Gastroesophageal sphincter (tissue), 4 donors: ENCODE measurements at regions not wholly inside any gene's neighbourhood (a gene's known extent, or its start where the extent isn't known, plus 50 kb on each side); places are given as distances from the start of the nearest gene placed in this dataset.
A peak's percentile ranks its signal among the peaks of the same experiment; 100 is the strongest.

Experiments
- ATAC-seq: fragments of 150-250 bp; one replicate; pipeline ENCODE4 v1.9.1; 2016; ENCODE audit warnings: mild to moderate bottlenecking, moderate library complexity
- H3K27ac ChIP-seq, 4 donors: fragments of 200-600 bp; sonication (generic) in 3 of 4; 1 replicate in 3 of 4; 2 replicates in 1 of 4; pipeline ENCODE4 v1.5.1; 2016 to 2019
- H3K27me3 ChIP-seq: fragments of 200-600 bp; sonication (generic); one replicate; pipeline ENCODE4 v1.5.1; 2019
- H3K36me3 ChIP-seq, 2 donors: fragments of 200-600 bp; sonication (generic); one replicate each; pipeline ENCODE4 v1.5.1; 2019; ENCODE audit warnings: control low read depth in 1 of 2
- H3K4me1 ChIP-seq, 3 donors: fragments of 200-600 bp; sonication (generic); 1 replicate in 2 of 3; 2 replicates in 1 of 3; pipeline ENCODE4 v1.5.1; 2016 to 2019; ENCODE audit warnings: control low read depth in 2 of 3
- H3K4me3 ChIP-seq, 2 donors: fragments of 200-600 bp; sonication (generic); one replicate each; pipeline ENCODE4 v1.5.1; 2019; ENCODE audit warnings: mild to moderate bottlenecking in 1 of 2, moderate library complexity in 1 of 2
- H3K9me3 ChIP-seq, 3 donors: fragments of 200-600 bp; sonication (generic); one replicate each; pipeline ENCODE4 v1.5.1; 2017 to 2019; ENCODE audit warnings: control low read depth in 2 of 3
- CTCF ChIP-seq, 4 experiments: fragments of 200-600 bp in 2 of 4; fragments of 450-650 bp in 2 of 4; sonication (generic) in 1 of 4; IDR thresholded peaks; one replicate each; pipeline ENCODE4 v1.5.1; 2017 to 2019; ENCODE audit warnings: antibody characterized with exemption in 4 of 4, mild to moderate bottlenecking in 2 of 4, moderate library complexity in 2 of 4
- EP300 ChIP-seq: sonication (generic); formaldehyde crosslinking; IDR thresholded peaks from one replicate; pipeline ENCODE4 v1.6.1; 2017; ENCODE audit warnings: antibody characterized with exemption, mild to moderate bottlenecking
- POLR2A ChIP-seq, 2 donors: fragments of 450-650 bp; IDR thresholded peaks; one replicate each; pipeline ENCODE4 v1.6.1; 2017; ENCODE audit warnings: antibody characterized with exemption in 2 of 2, mild to moderate bottlenecking in 2 of 2, moderate library complexity in 1 of 2
- POLR2AphosphoS5 ChIP-seq: sonication (generic); formaldehyde crosslinking; IDR thresholded peaks from one replicate; pipeline ENCODE4 v1.6.1; 2017; ENCODE audit warnings: antibody characterized with exemption
- WGBS, 2 donors: methylation state at CpG; one replicate each; pipeline ENCODE4 v1.1.5; 2018; ENCODE audit warnings: low coverage in 1 of 2; 5-methylcytosine and 5-hydroxymethylcytosine counted together

DNA sequence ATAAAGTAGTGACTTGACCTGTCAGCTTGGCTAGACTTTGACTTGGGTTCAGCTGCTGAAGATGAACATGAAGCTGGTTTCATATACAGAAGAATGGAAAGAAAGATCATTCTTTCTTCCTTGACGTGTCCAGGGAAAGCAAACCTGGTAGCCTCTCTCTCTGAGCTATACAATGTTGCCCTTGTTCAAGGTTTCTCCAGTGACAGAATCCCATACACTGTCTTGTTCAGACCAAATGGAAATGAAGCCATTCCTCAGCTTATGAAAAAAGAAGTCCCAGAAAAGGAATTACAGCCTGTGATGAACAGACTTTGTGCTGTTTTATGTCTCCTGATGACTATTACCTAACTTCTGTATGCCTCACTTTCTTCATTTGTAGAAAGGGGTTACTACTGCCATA, 349.8 kb upstream of the KLF4 start:
- Histone ChIP-seq H3K9me3 (no peaks in the 10 kb centered on the region), H3K4me3 (no peak overlapping the region), H3K36me3 (no peaks in the 10 kb centered on the region), H3K4me1 (no peaks in the 10 kb centered on the region), H3K27me3 (no peaks in the 10 kb centered on the region), H3K27ac (no peak overlapping the region)
- 80 to 94% methylated on average over 1 of the region's 1 CpG for WGBS, 2 donors
- ATAC-seq = no peak
- TF ChIP-seq CTCF (IDR thresholded peaks at IDR 0.05) (no peak), POLR2AphosphoS5 (no peak), POLR2A (IDR thresholded peaks at IDR 0.05) (no peak), EP300 (no peak)

GRCh38 chr9:107838766-107839165, 349.2 kb upstream of the KLF4 start:
- no peak for ATAC-seq
- Histone ChIP-seq H3K36me3 (no peaks in the 10 kb centered on the region), H3K4me3 (no peak overlapping the region), H3K9me3 (no peaks in the 10 kb centered on the region), H3K27me3 (no peaks in the 10 kb centered on the region), H3K4me1 (no peaks in the 10 kb centered on the region), H3K27ac (no peak overlapping the region)
- 53 to 100% methylated on average over 1 of the region's 1 CpG for WGBS, 2 donors
- TF ChIP-seq POLR2AphosphoS5 = no peak
- no peak for TF ChIP-seq CTCF (IDR thresholded peaks at IDR 0.05)
- TF ChIP-seq EP300 = no peak
- TF ChIP-seq POLR2A (IDR thresholded peaks at IDR 0.05) = no peak

- no peak for ATAC-seq
- WGBS, 2 donors = 100% methylated on average over 2 of the region's 2 CpGs
- Histone ChIP-seq H3K36me3 (no peaks in the 10 kb centered on the region), H3K4me3 (no peak overlapping the region), H3K9me3 (no peaks in the 10 kb centered on the region), H3K27ac (no peak overlapping the region), H3K27me3 (no peaks in the 10 kb centered on the region), H3K4me1 (no peaks in the 10 kb centered on the region)
- TF ChIP-seq POLR2AphosphoS5 = no peak
- no peak for TF ChIP-seq EP300
- no peak for TF ChIP-seq CTCF (IDR thresholded peaks at IDR 0.05)
- TF ChIP-seq POLR2A (IDR thresholded peaks at IDR 0.05) = no peak
These were observed 346.7 kb upstream of the KLF4 start for GRCh38 chr9:107836300-107836699.

GRCh38 chr9:107833295-107833694, 343.7 kb upstream of the KLF4 start:
- no peaks in the 10 kb centered on the region for H3K36me3 ChIP-seq
- 67 to 100% methylated on average over 2 to 3 of the region's 4 CpGs for WGBS, 2 donors
- H3K9me3 ChIP-seq = no peaks in the 10 kb centered on the region
- H3K27ac ChIP-seq = no peak overlapping the region
- ATAC-seq = peak; percentile 90
- no peak for TF ChIP-seq CTCF (IDR thresholded peaks at IDR 0.05)
- no peak for TF ChIP-seq EP300
- no peak for TF ChIP-seq POLR2AphosphoS5
- TF ChIP-seq POLR2A (IDR thresholded peaks at IDR 0.05) = no peak
- no peaks in the 10 kb centered on the region for H3K4me1 ChIP-seq
- no peak overlapping the region for H3K4me3 ChIP-seq
- no peaks in the 10 kb centered on the region for H3K27me3 ChIP-seq

GRCh38 chr9:107832871-107833270, 343.3 kb upstream of the KLF4 start:
- no peak for TF ChIP-seq POLR2A (IDR thresholded peaks at IDR 0.05)
- TF ChIP-seq EP300 = no peak
- no peak for TF ChIP-seq POLR2AphosphoS5
- TF ChIP-seq CTCF (IDR thresholded peaks at IDR 0.05) = no peak
- no peaks in the 10 kb centered on the region for H3K36me3 ChIP-seq
- H3K4me3 ChIP-seq = no peak overlapping the region
- H3K4me1 ChIP-seq = no peaks in the 10 kb centered on the region
- no peaks in the 10 kb centered on the region for H3K9me3 ChIP-seq
- ATAC-seq = no peak
- WGBS, 2 donors = 36 to 49% methylated on average over 3 to 4 of the region's 4 CpGs
- no peaks in the 10 kb centered on the region for H3K27me3 ChIP-seq
- no peak overlapping the region for H3K27ac ChIP-seq
